ENCODE measurements at regions not wholly inside any gene's neighbourhood (a gene's known extent, or its start where the extent isn't known, plus 50 kb on each side); places are given as distances from the start of the nearest gene placed in this dataset.

DNA sequence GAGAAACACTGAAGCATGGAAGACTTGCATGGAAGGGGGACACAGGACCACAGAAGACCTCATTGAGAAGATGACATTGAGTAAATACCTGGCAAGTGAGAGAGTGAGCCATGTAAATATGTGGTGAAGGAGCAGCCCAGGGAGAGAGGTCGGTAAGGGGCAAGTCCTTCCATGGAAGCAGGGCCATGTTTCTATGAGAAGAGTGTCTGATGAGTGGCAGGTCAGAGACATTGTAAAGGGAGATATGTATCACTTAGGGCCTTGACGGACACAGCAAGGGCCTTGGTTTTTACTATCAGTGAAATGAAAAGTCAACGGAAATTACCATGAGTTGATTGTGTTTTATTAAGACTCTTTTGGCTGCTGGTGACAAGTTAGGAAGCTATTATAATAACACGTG lies 336.4 kb downstream of the PLK2 start:
- TF ChIP-seq, protein P1, sequence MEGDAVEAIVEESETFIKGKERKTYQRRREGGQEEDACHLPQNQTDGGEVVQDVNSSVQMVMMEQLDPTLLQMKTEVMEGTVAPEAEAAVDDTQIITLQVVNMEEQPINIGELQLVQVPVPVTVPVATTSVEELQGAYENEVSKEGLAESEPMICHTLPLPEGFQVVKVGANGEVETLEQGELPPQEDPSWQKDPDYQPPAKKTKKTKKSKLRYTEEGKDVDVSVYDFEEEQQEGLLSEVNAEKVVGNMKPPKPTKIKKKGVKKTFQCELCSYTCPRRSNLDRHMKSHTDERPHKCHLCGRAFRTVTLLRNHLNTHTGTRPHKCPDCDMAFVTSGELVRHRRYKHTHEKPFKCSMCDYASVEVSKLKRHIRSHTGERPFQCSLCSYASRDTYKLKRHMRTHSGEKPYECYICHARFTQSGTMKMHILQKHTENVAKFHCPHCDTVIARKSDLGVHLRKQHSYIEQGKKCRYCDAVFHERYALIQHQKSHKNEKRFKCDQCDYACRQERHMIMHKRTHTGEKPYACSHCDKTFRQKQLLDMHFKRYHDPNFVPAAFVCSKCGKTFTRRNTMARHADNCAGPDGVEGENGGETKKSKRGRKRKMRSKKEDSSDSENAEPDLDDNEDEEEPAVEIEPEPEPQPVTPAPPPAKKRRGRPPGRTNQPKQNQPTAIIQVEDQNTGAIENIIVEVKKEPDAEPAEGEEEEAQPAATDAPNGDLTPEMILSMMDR (conservative IDR thresholded peaks at IDR 0.05; ENCODE audit: low read depth, low read length): no peak
- no peak overlapping the region for H3K4me3 ChIP-seq (ENCODE audit: low read length)
- no peak for DNase-seq (ENCODE audit: low read depth)

DNA sequence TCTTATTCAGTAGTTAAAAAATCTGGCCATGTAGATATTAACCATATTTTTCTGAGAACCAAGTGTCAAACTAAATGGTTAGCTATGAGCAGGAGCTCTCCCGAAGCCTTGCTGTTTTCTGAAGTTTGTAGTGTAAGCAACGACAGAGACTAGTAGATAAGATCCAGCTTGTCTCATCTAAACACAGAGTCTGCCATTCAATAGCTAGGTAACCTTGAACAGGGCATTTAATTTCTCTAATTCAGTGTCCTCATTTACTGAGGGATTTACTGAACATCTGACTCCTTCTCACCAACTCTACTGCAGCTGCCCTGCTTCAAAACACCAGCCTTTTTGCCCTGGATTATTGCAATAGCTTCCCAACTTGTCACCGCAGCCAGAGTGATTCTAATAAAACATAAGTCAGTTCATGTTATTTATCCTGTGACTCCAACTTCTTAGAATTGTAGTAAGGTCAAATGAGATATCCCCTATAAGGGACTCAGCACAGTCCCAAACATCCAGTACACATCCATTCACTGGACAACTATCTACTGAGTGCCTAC lies 337.0 kb downstream of the PLK2 start:
- H3K4me3 ChIP-seq (ENCODE audit: low read length): no peak overlapping the region
- TF ChIP-seq, protein P1 (conservative IDR thresholded peaks at IDR 0.05; ENCODE audit: low read depth, low read length): no peak
- DNase-seq (ENCODE audit: low read depth): no peak

DNA sequence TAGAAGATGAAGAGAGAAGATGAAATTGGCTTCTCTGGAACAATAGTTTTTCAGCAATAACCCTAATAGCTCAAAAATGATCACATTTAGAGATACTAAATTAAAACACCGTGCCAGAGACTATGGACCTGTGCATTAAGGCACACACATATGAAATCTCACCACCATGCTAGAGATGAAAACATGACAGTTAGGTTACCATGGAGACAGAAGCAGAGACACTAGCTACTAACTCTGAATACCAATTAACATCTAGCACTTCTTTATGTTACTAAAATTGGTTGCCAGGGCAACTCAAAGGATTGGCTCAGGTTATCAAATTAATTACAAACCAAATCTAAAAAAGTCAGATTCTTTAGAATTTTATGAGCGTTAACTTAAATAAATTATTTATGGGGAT lies 337.7 kb downstream of the PLK2 start:
- DNase-seq (ENCODE audit: low read depth): no peak
- TF ChIP-seq, protein P1 (conservative IDR thresholded peaks at IDR 0.05; ENCODE audit: low read depth, low read length): no peak
- no peak overlapping the region for H3K4me3 ChIP-seq (ENCODE audit: low read length)

DNA sequence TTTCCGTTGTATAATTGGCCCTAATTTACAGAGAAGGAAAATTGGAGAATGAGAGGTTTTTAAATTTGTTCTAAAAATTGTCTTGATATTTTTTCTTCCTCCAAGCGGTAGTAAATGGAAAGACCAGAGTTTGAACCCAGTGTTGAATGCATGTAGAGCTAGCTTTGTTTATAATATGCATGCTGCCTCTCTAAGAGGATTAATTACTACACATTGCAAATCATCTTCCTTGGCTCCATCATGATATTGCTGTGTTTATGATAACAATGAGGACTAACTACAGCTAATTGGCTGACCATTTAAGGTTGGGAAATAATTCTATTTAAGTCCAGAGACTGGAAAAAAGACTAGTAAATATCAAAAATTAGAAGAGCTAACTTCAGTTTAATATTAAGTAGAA lies 338.5 kb downstream of the PLK2 start:
- TF ChIP-seq, protein P1 (conservative IDR thresholded peaks at IDR 0.05; ENCODE audit: low read depth, low read length): no peak
- DNase-seq (ENCODE audit: low read depth): no peak
- H3K4me3 ChIP-seq (ENCODE audit: low read length): no peak overlapping the region

DNA sequence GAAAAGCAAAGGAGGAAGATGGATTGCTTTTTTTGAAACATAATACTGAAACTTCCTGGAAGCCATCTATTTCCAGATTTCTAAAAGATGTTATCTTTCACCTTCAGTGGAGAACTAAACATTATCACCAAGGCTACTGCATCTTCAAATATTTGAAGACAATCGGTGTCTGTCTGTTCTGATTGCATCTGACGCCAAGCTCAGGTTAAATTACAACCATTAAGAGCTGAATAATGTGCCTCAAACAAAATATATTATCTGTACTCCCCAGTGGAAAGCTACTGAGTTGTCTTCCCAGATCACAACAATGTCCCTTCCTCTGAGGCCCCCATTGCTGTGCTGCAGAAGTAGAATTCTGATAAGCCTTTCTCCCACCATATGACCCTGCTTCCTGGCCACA lies 342.3 kb downstream of the PLK2 start:
- no peak for DNase-seq (ENCODE audit: low read depth)
- no peak overlapping the region for H3K4me3 ChIP-seq (ENCODE audit: low read length)
- TF ChIP-seq, protein P1 (conservative IDR thresholded peaks at IDR 0.05; ENCODE audit: low read depth, low read length): no peak

DNA sequence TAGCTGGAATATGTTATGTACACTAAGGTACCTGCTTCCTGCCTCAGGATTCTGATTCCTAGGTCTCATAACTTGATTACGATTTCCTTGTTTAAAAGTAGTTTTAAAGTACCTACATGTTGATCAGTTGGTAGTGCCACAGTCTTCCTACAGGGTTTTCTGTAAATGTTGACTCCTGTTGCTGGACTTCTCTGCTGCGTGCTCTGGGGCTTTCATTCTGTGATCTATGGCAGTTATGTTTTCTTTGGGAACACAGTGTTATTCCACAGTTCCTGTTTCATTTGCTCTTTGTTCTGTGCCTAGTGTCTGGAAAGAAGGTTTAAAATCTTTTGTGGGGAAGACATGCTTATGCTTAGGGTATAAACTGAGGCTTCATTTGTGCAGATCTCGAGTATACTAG lies 343.5 kb downstream of the PLK2 start:
- no peak for DNase-seq (ENCODE audit: low read depth)
- TF ChIP-seq, protein P1 (conservative IDR thresholded peaks at IDR 0.05; ENCODE audit: low read depth, low read length): no peak
- no peak overlapping the region for H3K4me3 ChIP-seq (ENCODE audit: low read length)

DNA sequence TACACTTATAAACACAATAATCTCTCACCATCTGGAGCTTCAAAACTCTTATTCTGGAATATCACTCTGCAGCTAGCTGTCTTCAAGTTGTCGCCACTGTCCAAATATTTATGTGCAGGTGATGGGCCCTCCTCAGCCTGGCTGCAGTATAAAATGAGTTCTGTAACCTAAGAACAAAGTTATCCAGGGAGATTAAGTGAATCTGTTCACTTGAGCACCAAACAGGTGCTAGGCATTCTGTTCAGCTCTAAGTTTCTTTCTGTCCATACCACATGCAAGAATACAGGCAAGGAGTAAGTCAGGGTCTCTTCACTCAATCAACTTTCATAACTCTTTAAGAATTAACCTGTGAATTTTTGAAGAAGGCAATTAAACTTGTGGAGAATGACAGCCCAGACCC lies 344.1 kb downstream of the PLK2 start:
- H3K4me3 ChIP-seq (ENCODE audit: low read length): no peak overlapping the region
- DNase-seq (ENCODE audit: low read depth): no peak
- TF ChIP-seq, protein P1 (conservative IDR thresholded peaks at IDR 0.05; ENCODE audit: low read depth, low read length): no peak

Measured in retinal pigment epithelial cell (primary cell).